ENCODE measurements at regions not wholly inside any gene's neighbourhood (a gene's known extent, or its start where the extent isn't known, plus 50 kb on each side); places are given as distances from the start of the nearest gene placed in this dataset.

- Histone ChIP-seq H3K27ac (no peak overlapping the region), H3K4me3 (no peak overlapping the region), H3K36me3 (no peaks in the 10 kb centered on the region), H3K4me1 (ENCODE audit: insufficient read depth) (no peaks in the 10 kb centered on the region), H3K9me3 (no peaks in the 10 kb centered on the region), H3K27me3 (no peaks in the 10 kb centered on the region)
- intact Hi-C loops (cut with DNase I) = no loop called here
- DNase-seq = no peak
- TF ChIP-seq CTCF (IDR thresholded peaks at IDR 0.05) (no peak), POLR2A (IDR thresholded peaks at IDR 0.05) (no peak), EP300 (IDR thresholded peaks at IDR 0.05) (no peak)
- 17 to 23% (median 18%) methylated on average over 2 of the region's 2 CpGs for WGBS, 3 donors
Observed at GRCh38 chr3:116563351-116563750, 118.1 kb upstream of the LSAMP start.

GRCh38 chr3:116566478-116566960 is 121.2 kb upstream of the LSAMP start:
- no peaks in the 10 kb centered on the region for H3K9me3 ChIP-seq
- no peaks in the 10 kb centered on the region for H3K4me1 ChIP-seq (ENCODE audit: insufficient read depth)
- no peaks in the 10 kb centered on the region for H3K27me3 ChIP-seq
- H3K27ac ChIP-seq = no peak overlapping the region
- intact Hi-C loops (cut with DNase I) = no loop called here
- no peaks in the 10 kb centered on the region for H3K36me3 ChIP-seq
- DNase-seq = no peak
- TF ChIP-seq POLR2A (IDR thresholded peaks at IDR 0.05) = no peak
- no peak for TF ChIP-seq CTCF (IDR thresholded peaks at IDR 0.05)
- TF ChIP-seq EP300 (IDR thresholded peaks at IDR 0.05) = no peak
- H3K4me3 ChIP-seq = no peak overlapping the region

- TF ChIP-seq CTCF (IDR thresholded peaks at IDR 0.05) (no peak), EP300 (IDR thresholded peaks at IDR 0.05) (no peak), POLR2A (IDR thresholded peaks at IDR 0.05) (no peak)
- DNase-seq = no peak
- WGBS, 3 donors = 7 to 18% (median 12%) methylated on average over 1 of the region's 1 CpG
- Histone ChIP-seq H3K4me3 (no peak overlapping the region), H3K27ac (no peak overlapping the region), H3K36me3 (no peaks in the 10 kb centered on the region), H3K4me1 (ENCODE audit: insufficient read depth) (no peaks in the 10 kb centered on the region), H3K27me3 (no peaks in the 10 kb centered on the region), H3K9me3 (no peaks in the 10 kb centered on the region)
- intact Hi-C loops (cut with DNase I) = no loop called here
Observed at GRCh38 chr3:116569611-116570010, 124.3 kb upstream of the LSAMP start.

GRCh38 chr3:116579840-116580239 is 129.7 kb upstream of the TUSC7 start:
- H3K4me1 ChIP-seq (ENCODE audit: insufficient read depth) = no peaks in the 10 kb centered on the region
- intact Hi-C loops (cut with DNase I) = no loop called here
- WGBS, 3 donors = 3 to 6% (median 5%) methylated on average over 6 of the region's 6 CpGs
- no peak for TF ChIP-seq EP300 (IDR thresholded peaks at IDR 0.05)
- TF ChIP-seq POLR2A (IDR thresholded peaks at IDR 0.05) = no peak
- TF ChIP-seq CTCF (IDR thresholded peaks at IDR 0.05) = no peak
- no peak for DNase-seq
- H3K36me3 ChIP-seq = no peaks in the 10 kb centered on the region
- no peak overlapping the region for H3K4me3 ChIP-seq
- no peaks in the 10 kb centered on the region for H3K27me3 ChIP-seq
- no peak overlapping the region for H3K27ac ChIP-seq
- H3K9me3 ChIP-seq = no peaks in the 10 kb centered on the region

Data from ovary (tissue), 7 donors.